IMR-90 (cell line): ENCODE measurements at regions not wholly inside any gene's neighbourhood (a gene's known extent, or its start where the extent isn't known, plus 50 kb on each side); places are given as distances from the start of the nearest gene placed in this dataset.

ENCODE experiments used
- ATAC-seq: fragments of 200-7000 bp; cut with Tn5 transposase; 2 replicates; pipeline ENCODE4 v1.9.1; 2020; ENCODE audit warnings: low read depth, mild to moderate bottlenecking, moderate library complexity
- BruUV-seq: library from RNA; stranded (reverse); fragments of 400-500 nt; replicated peaks from 2 replicates; lab custom pipeline; 2021; lab: Mats Ljungman, UMichigan
- CTCF ChIA-PET: fragments of 300-600 bp; formaldehyde crosslinking; extraction: SDS; loops from one replicate; lab custom pipeline; 2021; ENCODE audit warnings: antibody characterized with exemption; lab: Yijun Ruan, JAX
- POLR2A ChIA-PET: fragments of 300-600 bp; sonication (Branson Sonifier 250); formaldehyde crosslinking; loops from one replicate; lab custom pipeline; 2022; ENCODE audit warnings: antibody characterized with exemption; ENCODE audit not compliant: unreplicated experiment; lab: Charles Lee
- DNase-seq: peaks from one replicate; pipeline ENCODE4 v3.0.0; 2013
- H2AFZ ChIP-seq: replicated peaks from 2 replicates; pipeline ENCODE3; 2013; ENCODE audit warnings: low read length, mild to moderate bottlenecking; ENCODE audit not compliant: poor library complexity
- H2AK5ac ChIP-seq: 2 replicates; pipeline ENCODE4 v1.6.1; 2013; ENCODE audit warnings: low read depth, low read length, inconsistent platforms
- H2AK9ac ChIP-seq: replicated peaks from 2 replicates; pipeline ENCODE3; 2013; ENCODE audit warnings: mild to moderate bottlenecking, low read depth, low read length, moderate library complexity; ENCODE audit not compliant: poor library complexity
- H2BK120ac ChIP-seq: 2 replicates; pipeline ENCODE4 v1.6.1; 2013; ENCODE audit warnings: low read depth, low read length, inconsistent platforms
- H2BK15ac ChIP-seq: 3 replicates; pipeline ENCODE4 v1.6.1; 2013; ENCODE audit warnings: low read depth, low read length, inconsistent platforms
- H2BK20ac ChIP-seq: 2 replicates; pipeline ENCODE4 v1.6.1; 2013; ENCODE audit warnings: low read depth, mild to moderate bottlenecking, inconsistent platforms, low read length, moderate library complexity
- H2BK5ac ChIP-seq: 2 replicates; pipeline ENCODE4 v1.6.1; 2013; ENCODE audit warnings: mild to moderate bottlenecking, low read depth, low read length, inconsistent platforms; ENCODE audit not compliant: poor library complexity, severe bottlenecking
- H3K14ac ChIP-seq: replicated peaks from 2 replicates; pipeline ENCODE4 v1.6.1; 2013; ENCODE audit warnings: low read depth, low read length, inconsistent platforms
- H3K18ac ChIP-seq: 2 replicates; pipeline ENCODE4 v1.6.1; 2013; ENCODE audit warnings: low read depth, low read length, control low read depth
- H3K23ac ChIP-seq: 2 replicates; pipeline ENCODE4 v1.6.1; 2013; ENCODE audit warnings: low read depth, low read length, inconsistent platforms
- H3K27ac ChIP-seq: 2 replicates; pipeline ENCODE4 v1.5.1; 2013; ENCODE audit warnings: mild to moderate bottlenecking, control low read depth, low read length; ENCODE audit not compliant: insufficient read depth
- H3K27me3 ChIP-seq: 2 replicates; pipeline ENCODE4 v1.6.1; 2013; ENCODE audit warnings: low read length; ENCODE audit not compliant: control insufficient read depth, insufficient read depth
- H3K36me3 ChIP-seq: 2 replicates; pipeline ENCODE4 v1.6.1; 2013; ENCODE audit warnings: low read length, mixed read lengths; ENCODE audit not compliant: control insufficient read depth, insufficient read depth
- H3K4ac ChIP-seq: 2 replicates; pipeline ENCODE4 v1.6.1; 2013; ENCODE audit warnings: low read depth, low read length, inconsistent platforms
- H3K4me1 ChIP-seq: 2 replicates; pipeline ENCODE4 v1.6.1; 2013; ENCODE audit warnings: low read length, mixed read lengths; ENCODE audit not compliant: control insufficient read depth, insufficient read depth
- H3K4me2 ChIP-seq: 2 replicates; pipeline ENCODE4 v1.6.1; 2013; ENCODE audit warnings: low read depth, mild to moderate bottlenecking, control low read depth, low read length, moderate library complexity
- H3K4me3 ChIP-seq: 2 replicates; pipeline ENCODE4 v1.5.1; 2013; ENCODE audit warnings: low read depth, mild to moderate bottlenecking, control low read depth, low read length, moderate library complexity; ENCODE audit not compliant: insufficient read depth
- H3K56ac ChIP-seq: 2 replicates; pipeline ENCODE4 v1.6.1; 2013; ENCODE audit warnings: low read length, inconsistent platforms; ENCODE audit not compliant: insufficient read depth; ENCODE audit errors: extremely low read depth
- H3K79me1 ChIP-seq, 2 experiments: 2 replicates each; pipeline ENCODE4 v1.6.1; 2013; ENCODE audit warnings: low read length in 2 of 2, inconsistent platforms in 1 of 2, low read depth in 1 of 2
- H3K9ac ChIP-seq: 2 replicates; pipeline ENCODE4 v1.6.1; 2013; ENCODE audit warnings: low read depth, low read length, control low read depth
- H3K9me1 ChIP-seq: 2 replicates; pipeline ENCODE4 v1.6.1; 2013; ENCODE audit warnings: low read length, inconsistent platforms; ENCODE audit not compliant: insufficient read depth
- H3K9me3 ChIP-seq: 2 replicates; pipeline ENCODE4 v1.6.1; 2013; ENCODE audit warnings: low read length; ENCODE audit not compliant: control insufficient read depth, insufficient read depth
- H4K20me1 ChIP-seq: 2 replicates; pipeline ENCODE4 v1.6.1; 2013; ENCODE audit warnings: low read length, inconsistent platforms; ENCODE audit not compliant: insufficient read depth
- H4K5ac ChIP-seq: 2 replicates; pipeline ENCODE4 v1.6.1; 2013; ENCODE audit warnings: mild to moderate bottlenecking, low read depth, low read length, control low read depth
- H4K8ac ChIP-seq, 2 experiments: 2 replicates each; pipeline ENCODE4 v1.6.1; 2013; ENCODE audit warnings: low read depth in 2 of 2, low read length in 2 of 2, control low read depth in 1 of 2, inconsistent platforms in 1 of 2
- H4K91ac ChIP-seq: 2 replicates; pipeline ENCODE4 v1.6.1; 2013; ENCODE audit warnings: low read depth, low read length, inconsistent platforms; ENCODE audit not compliant: insufficient read depth
- CHD1 ChIP-seq: IDR thresholded peaks from 2 replicates; pipeline ENCODE4 v1.6.1; 2012; ENCODE audit warnings: low read depth, low read length, improper control_type of control experiment
- WGBS, 2 experiments: methylation state at CpG; one replicate each; pipeline versions ENCODE4 v1.1.5 to v1.1.7; 2013; ENCODE audit warnings: missing lambda C conversion rate in 2 of 2; ENCODE audit not compliant: insufficient read length in 1 of 2; ENCODE audit errors: extremely low coverage in 2 of 2; 5-methylcytosine and 5-hydroxymethylcytosine counted together
- dilution Hi-C: fragments of 300-500 bp; cut with HindIII; formaldehyde crosslinking; loops from one replicate; pipeline ENCODE4 v1.14.3; 2018; ENCODE audit warnings: low sequenced_read_pairs; ENCODE audit not compliant: unreplicated experiment
- in situ Hi-C: fragments of 300-500 bp; cut with MboI; formaldehyde crosslinking; loops from 3 replicates; pipeline ENCODE4 v1.14.3; 2019; ENCODE audit warnings: low sequenced_read_pairs, inconsistent platforms, mixed read lengths
- intact Hi-C: fragments of 100-400 bp; cut with micrococcal nuclease; formaldehyde crosslinking; loops from 2 replicates; pipeline ENCODE4 v1.10.0; 2022

DNA sequence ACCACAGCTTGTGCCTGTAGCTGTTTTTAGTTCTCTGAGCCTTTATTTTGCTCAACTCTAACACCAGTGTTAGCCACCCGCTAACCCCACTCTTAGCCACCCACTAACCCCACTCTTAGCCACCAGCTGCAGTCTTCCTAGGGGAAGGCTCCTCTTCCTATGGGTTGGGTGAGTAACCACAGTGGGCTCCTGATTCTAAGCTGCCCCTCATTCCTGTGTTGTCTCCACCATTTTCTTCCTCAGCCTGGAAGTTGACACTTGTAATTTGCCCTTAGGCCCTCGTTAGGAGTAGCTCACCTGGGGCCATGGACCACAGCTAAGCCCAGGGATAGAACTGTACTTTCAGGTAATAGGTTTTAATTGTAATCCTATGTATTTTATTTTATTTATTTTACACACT is 782.9 kb upstream of the TPTE start:
- Histone ChIP-seq H3K27me3 (no peaks in the 10 kb centered on the region), H3K23ac (no peak overlapping the region), H4K91ac (no peak overlapping the region), H2BK20ac (no peak overlapping the region), H3K4me1 (no peaks in the 10 kb centered on the region), H2AK5ac (no peak overlapping the region), H3K4me3 (no peak overlapping the region), H2BK120ac (no peak overlapping the region), H3K9me3 (peaks cover 36% of the 10 kb centered on the region), H3K79me1 (no peaks in the 10 kb centered on the region), H3K9ac (no peak overlapping the region), H3K18ac (no peak overlapping the region), H3K4me2 (no peak overlapping the region), H4K20me1 (no peaks in the 10 kb centered on the region), H4K5ac (no peak overlapping the region), H2BK5ac (no peak overlapping the region), H2AK9ac (no peak overlapping the region), H4K8ac (no peak overlapping the region), H3K36me3 (no peaks in the 10 kb centered on the region), H3K4ac (no peak overlapping the region), H2BK15ac (no peak overlapping the region), H3K27ac (no peak overlapping the region), H2AFZ (no peak overlapping the region), H3K14ac (no peak overlapping the region), H3K9me1 (no peaks in the 10 kb centered on the region), H3K56ac (no peak overlapping the region)
- WGBS, 2 experiments, result no CpG with 5 or more reads among the region's 2 CpGs
- TF ChIP-seq CHD1, result no peak
- dilution Hi-C loops, result no loop called here
- in situ Hi-C loops, result no loop called here
- no TSS peak for BruUV-seq
- intact Hi-C loops, result no loop called here
- DNase-seq, result no peak
- no peak for ATAC-seq
- ChIA-PET CTCF (no interaction called here), POLR2A (no interaction called here)
